ENCODE measurements at regions not wholly inside any gene's neighbourhood (a gene's known extent, or its start where the extent isn't known, plus 50 kb on each side); places are given as distances from the start of the nearest gene placed in this dataset.

- TF ChIP-seq POLR2A (IDR thresholded peaks at IDR 0.05) (no peak), EP300 (IDR thresholded peaks at IDR 0.05) (no peak)
These were observed 565.4 kb upstream of the RGS18 start for GRCh38 chr1:191592907-191593306.

Measured in suprapubic skin (tissue), 2 donors.